A673 (cell line): ENCODE measurements at regions not wholly inside any gene's neighbourhood (a gene's known extent, or its start where the extent isn't known, plus 50 kb on each side); places are given as distances from the start of the nearest gene placed in this dataset.

Source experiments
- EZH2 ChIP-seq: fragments of 200-600 bp; sonication (generic); IDR thresholded peaks from 2 replicates; pipeline ENCODE4 v1.6.1; 2017; ENCODE audit warnings: borderline replicate concordance, low read depth, mild to moderate bottlenecking, mixed read lengths, antibody characterized with exemption, low read length; ENCODE audit not compliant: poor library complexity, severe bottlenecking
- TF ChIP-seq, protein P1 (sequence below): fragments of 300-800, 200-600 bp; sonication (generic); conservative IDR thresholded peaks from 2 replicates; pipeline ENCODE4 v1.5.1; 2017; ENCODE audit warnings: low read depth, mild to moderate bottlenecking, antibody characterized with exemption, low read length, moderate library complexity, mixed read lengths

DNA sequence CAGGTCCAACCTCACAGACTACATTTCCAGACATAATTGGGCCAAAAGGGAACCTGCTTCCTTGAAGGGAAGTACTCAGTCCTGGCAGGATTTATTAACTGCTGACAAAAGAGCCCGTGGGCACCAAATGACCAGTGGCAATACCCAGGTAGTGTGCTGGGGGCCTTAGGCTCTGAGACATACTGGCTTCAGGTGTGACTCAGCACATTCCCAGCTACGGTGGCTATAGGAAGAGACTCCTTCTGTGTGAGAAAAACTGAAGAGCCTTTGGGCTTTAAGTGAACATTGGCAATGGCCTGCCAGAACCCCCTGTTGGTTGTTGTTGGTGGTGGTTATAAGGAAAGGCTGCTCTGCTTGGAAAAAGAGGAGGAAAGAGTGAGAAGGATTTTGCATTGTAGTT, 401.8 kb downstream of the KCNJ3 start:
- TF ChIP-seq, protein P1, sequence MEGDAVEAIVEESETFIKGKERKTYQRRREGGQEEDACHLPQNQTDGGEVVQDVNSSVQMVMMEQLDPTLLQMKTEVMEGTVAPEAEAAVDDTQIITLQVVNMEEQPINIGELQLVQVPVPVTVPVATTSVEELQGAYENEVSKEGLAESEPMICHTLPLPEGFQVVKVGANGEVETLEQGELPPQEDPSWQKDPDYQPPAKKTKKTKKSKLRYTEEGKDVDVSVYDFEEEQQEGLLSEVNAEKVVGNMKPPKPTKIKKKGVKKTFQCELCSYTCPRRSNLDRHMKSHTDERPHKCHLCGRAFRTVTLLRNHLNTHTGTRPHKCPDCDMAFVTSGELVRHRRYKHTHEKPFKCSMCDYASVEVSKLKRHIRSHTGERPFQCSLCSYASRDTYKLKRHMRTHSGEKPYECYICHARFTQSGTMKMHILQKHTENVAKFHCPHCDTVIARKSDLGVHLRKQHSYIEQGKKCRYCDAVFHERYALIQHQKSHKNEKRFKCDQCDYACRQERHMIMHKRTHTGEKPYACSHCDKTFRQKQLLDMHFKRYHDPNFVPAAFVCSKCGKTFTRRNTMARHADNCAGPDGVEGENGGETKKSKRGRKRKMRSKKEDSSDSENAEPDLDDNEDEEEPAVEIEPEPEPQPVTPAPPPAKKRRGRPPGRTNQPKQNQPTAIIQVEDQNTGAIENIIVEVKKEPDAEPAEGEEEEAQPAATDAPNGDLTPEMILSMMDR = no peak
- no peak for TF ChIP-seq EZH2
